HG03571 (cell line): ENCODE measurements at regions not wholly inside any gene's neighbourhood (a gene's known extent, or its start where the extent isn't known, plus 50 kb on each side); places are given as distances from the start of the nearest gene placed in this dataset.
"Not testable (repeated sequence)": the region's sequence is repeated elsewhere in the genome, so short reads cannot be mapped to it uniquely, and the experiment has no call there.

Experiments used
- ATAC-seq: cut with Tn5 transposase; IDR thresholded peaks from one replicate; pipeline ENCODE4 v1.9.1; 2021; ENCODE audit not compliant: unreplicated experiment

- no peak for ATAC-seq
These were observed 68.9 kb downstream of the CYP26B1 start for GRCh38 chr2:72078773-72079172.

- no peak for ATAC-seq
These were observed 69.9 kb downstream of the CYP26B1 start for GRCh38 chr2:72077702-72078169.

GRCh38 chr2:72073373-72073772 is 74.3 kb downstream of the CYP26B1 start:
- ATAC-seq = not testable (repeated sequence)

- not testable (repeated sequence) for ATAC-seq
These were observed 83.5 kb downstream of the CYP26B1 start for GRCh38 chr2:72064197-72064596.

GRCh38 chr2:72062336-72062735 is 85.3 kb downstream of the CYP26B1 start:
- ATAC-seq = no peak

- ATAC-seq = no peak
These were observed 90.4 kb downstream of the CYP26B1 start for GRCh38 chr2:72057308-72057707.

GRCh38 chr2:72051971-72052505 is 95.6 kb downstream of the CYP26B1 start:
- no peak for ATAC-seq

- no peak for ATAC-seq
These were observed 96.5 kb downstream of the CYP26B1 start for GRCh38 chr2:72051204-72051603.

GRCh38 chr2:72050734-72051133 is 96.9 kb downstream of the CYP26B1 start:
- ATAC-seq = no peak

GRCh38 chr2:72048881-72049477 is 98.7 kb downstream of the CYP26B1 start:
- no peak for ATAC-seq

GRCh38 chr2:72043985-72044384 is 103.7 kb downstream of the CYP26B1 start:
- no peak for ATAC-seq

- no peak for ATAC-seq
These were observed 106.0 kb downstream of the CYP26B1 start for GRCh38 chr2:72041638-72042111.

- ATAC-seq = no peak
These were observed 106.8 kb downstream of the CYP26B1 start for GRCh38 chr2:72040629-72041571.

- no peak for ATAC-seq
These were observed 109.1 kb downstream of the CYP26B1 start for GRCh38 chr2:72038524-72038923.

GRCh38 chr2:72037261-72037666 is 110.4 kb downstream of the CYP26B1 start:
- no peak for ATAC-seq

GRCh38 chr2:72036595-72036994 is 111.1 kb downstream of the CYP26B1 start:
- no peak for ATAC-seq

- ATAC-seq = no peak
These were observed 111.5 kb downstream of the CYP26B1 start for GRCh38 chr2:72036173-72036545.

GRCh38 chr2:72035518-72036172 is 112.0 kb downstream of the CYP26B1 start:
- no peak for ATAC-seq

- ATAC-seq = no peak
These were observed 113.1 kb downstream of the CYP26B1 start for GRCh38 chr2:72034353-72035095.

GRCh38 chr2:72033636-72034035 is 114.0 kb downstream of the CYP26B1 start:
- no peak for ATAC-seq
